ENCODE measurements at regions not wholly inside any gene's neighbourhood (a gene's known extent, or its start where the extent isn't known, plus 50 kb on each side); places are given as distances from the start of the nearest gene placed in this dataset.
"Not testable (repeated sequence)": the region's sequence is repeated elsewhere in the genome, so short reads cannot be mapped to it uniquely, and the experiment has no call there.

DNA sequence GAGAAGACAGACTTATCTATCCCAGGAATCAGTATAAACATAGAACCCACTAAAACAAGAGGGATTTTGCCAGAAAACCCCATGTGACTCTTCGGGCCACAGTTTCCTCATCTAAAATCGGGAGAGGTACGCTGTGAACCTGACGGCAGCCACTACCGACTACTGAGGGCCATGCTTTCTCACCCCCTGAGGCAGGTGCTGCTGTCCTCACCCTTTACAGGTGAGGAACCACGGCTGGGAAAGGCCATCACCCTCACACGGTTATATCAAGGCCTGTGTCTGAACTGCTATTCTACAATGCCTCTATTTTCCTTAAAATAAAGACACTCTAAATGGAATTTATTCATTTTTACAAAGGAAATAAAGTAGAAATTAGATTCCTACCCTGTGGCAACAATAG lies 73.4 kb upstream of the TNK2 start:
- DNase-seq (ENCODE audit: low read depth); H3K4me3 ChIP-seq (ENCODE audit: low read depth, low read length): not testable (repeated sequence)

DNA sequence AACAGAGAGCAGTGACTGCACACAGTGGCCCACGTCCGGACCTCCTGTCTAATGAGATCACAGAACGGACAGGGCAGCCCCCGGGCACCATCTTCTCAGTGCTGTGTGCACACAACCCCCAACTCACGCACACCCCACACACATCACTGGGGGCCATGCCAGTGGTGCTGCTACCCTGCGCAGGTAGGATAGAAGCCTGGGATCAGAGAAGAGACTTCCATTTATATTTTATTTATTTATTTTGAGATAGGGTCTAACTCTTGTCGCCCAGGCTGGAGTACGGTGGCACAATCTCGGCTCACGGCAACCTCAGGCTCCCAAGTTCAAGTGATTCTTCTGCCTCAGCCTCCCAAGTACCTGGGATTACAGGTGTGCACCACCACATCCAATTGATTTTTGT lies 71.5 kb upstream of the TNK2 start:
- DNase-seq (ENCODE audit: low read depth); H3K4me3 ChIP-seq (ENCODE audit: low read depth, low read length): not testable (repeated sequence)

DNA sequence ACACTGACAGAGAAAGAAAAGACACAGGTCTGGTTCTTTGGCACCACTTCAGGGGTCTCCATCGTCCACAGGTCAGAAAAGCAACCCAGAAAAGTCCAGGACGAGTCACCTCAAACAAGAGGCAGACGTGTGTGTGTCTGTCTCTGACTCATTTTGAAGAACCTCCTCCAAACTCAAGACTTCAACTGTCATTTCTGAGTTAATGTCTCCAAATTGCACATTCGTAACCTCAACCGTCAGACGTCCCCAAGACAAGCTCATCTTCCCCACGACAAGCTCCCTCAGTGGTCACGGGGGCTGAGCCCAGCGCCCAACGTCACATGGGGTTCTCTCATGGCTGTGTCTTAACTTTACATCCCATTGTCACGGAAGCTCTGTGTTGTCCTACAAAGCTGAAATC lies 70.2 kb upstream of the TNK2 start:
- not testable (repeated sequence) for DNase-seq (ENCODE audit: low read depth); H3K4me3 ChIP-seq (ENCODE audit: low read depth, low read length)

DNA sequence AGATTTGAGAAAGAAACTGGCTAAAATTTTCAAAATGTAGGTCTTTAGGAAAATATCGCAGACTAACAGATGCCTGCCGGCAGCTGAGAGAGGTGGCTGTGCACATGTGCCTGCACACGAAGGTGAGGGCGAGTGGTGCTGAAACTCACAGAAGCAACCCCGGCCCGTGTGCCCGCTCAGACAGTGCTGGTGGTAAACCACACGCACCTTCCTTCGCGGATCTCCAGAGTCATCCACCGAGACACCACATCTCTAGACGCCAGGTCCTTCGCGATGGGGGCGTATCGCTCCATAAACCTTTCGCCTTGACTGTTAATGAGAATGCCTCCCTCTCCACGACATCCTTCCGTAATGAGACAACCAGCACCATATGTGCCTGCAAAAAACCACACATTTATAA lies 68.5 kb upstream of the TNK2 start:
- not testable (repeated sequence) for DNase-seq (ENCODE audit: low read depth); H3K4me3 ChIP-seq (ENCODE audit: low read depth, low read length)

DNA sequence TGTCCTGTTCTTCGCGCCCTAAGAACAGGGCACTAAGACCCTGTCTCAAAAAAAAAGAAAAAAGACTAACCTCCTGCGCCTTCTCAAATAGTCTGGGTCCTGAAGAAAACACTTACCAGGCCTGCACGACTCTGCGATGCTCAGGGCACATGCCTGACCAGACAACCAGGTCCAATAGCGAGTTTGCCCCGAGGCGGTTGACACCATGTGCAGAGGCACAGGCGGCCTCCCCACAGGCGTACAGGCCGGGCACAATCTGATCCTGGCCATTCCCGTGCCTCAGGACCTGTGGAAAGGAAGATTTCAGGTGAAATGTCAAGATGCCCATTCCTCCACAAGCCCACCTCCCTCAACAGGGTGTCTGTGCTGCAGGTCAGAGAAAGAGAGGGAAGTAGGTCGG lies 65.9 kb upstream of the TNK2 start:
- H3K4me3 ChIP-seq (ENCODE audit: low read depth, low read length); DNase-seq (ENCODE audit: low read depth): not testable (repeated sequence)

DNA sequence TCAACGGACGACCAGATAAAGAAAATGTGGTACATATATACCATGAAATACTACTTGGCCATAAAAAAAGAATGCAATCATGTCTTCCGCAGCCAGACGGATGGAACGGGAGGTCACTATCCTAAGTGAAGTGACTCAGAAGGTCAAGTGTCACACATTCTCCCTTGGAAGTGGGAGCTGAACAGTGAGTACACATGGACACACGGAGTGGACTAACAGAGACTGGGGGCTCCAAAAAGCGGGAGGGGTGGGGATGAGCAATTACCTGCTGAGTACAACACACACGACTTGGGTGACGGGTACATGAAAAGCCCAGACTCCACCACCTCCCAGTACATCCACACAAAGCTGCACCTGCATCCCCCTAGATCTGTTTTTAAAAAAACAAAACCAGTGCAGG lies 62.5 kb upstream of the TNK2 start:
- not testable (repeated sequence) for DNase-seq (ENCODE audit: low read depth); H3K4me3 ChIP-seq (ENCODE audit: low read depth, low read length)

DNA sequence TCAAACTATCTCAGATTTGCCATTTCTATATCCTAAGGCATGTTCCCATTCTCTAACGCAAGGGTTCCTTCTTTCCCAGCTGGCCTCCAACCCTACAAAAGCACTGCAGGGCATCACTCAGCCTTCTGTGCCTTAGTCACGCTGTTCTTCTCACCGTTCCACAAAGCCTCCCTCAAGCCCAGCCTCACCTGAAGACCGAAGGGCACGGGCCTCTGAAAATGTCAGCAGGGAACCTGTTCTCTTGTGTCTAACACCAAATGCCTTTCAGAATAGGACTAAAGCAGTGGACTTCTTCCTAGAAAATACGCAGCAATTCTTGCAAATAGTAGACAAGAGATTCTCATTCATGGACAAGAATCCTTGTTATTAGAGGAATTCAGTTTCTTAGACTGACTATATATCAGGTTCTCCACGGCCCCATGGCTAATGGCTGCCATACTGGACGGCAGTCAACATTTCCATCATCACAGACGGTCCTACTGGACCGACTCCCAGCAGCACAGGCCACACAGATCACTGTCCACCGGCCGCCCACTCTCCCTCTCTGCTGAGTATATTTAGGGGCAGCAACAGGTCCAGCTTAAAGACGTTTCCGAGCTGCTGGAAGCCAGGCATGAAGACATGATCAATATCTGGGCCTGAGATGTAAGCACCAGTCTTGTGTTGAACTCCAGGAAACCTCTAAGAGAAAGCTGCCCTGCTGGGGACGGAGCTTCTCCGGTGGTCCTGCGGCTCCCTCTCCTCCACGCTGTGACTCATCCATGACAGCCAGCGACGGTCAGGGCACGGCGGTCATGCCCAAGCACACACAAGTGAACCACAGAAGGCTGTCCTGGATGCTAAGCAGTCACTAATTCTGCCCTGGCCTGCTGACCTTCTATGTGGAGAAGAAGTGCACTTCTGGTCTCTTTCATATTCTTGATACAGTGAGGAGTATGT lies 61.8 kb upstream of the TNK2 start:
- H3K4me3 ChIP-seq (ENCODE audit: low read depth, low read length); DNase-seq (ENCODE audit: low read depth): not testable (repeated sequence)

DNA sequence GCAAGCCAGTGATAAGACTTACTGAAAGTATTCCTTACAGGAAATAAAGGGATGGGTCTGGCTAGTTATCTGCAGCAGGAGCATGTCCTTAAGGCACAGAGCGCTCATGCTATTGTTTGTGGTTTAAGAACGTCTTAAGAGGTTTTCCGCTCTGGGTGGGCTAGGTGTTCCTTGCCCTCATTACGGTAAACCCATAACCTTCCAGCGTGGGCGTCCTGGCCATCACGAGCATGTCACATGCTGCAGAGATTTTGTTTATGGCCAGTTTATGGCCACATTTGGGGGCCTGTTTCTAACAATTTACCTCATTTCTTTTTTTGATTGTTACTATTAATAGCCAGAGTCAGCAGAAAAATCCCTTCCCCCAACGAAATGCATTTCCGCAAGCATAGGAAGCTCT lies 61.0 kb upstream of the TNK2 start:
- H3K4me3 ChIP-seq (ENCODE audit: low read depth, low read length); DNase-seq (ENCODE audit: low read depth): not testable (repeated sequence)

DNA sequence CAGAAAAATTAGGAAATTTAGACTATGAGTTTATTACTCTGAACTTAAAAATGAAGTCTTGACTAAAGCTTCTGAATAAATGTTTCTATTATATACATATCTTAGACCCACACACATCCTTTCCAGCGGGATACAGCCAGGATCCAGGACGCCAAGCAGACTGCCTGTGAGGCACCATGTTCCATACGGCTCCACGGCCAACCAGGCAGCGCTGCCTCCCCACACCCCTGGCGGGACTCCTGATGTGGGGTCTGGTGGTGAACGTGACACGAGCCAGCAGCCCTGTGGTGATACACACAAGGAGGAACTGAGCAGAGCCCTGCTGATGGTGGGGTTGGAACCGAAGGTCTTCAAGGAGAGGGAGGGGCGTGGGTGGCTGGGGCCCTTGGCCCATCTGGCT lies 59.8 kb upstream of the TNK2 start:
- DNase-seq (ENCODE audit: low read depth); H3K4me3 ChIP-seq (ENCODE audit: low read depth, low read length): not testable (repeated sequence)

DNA sequence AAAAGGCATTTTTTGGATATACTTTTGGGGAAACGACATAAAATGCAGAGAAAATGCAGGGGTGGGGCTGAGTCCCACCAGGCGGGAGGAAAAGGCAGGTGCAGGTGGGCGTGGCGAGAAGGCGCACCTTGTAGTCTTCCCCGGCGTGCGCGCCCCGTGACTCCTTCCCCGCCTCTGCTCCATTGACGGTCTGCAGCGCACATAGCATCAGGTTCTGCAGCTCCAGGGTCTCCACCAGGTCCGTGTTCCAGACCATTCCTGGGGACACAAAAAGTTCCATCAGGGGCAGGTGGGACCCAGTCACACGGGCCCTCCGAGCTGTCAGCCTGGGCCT lies 59.0 kb upstream of the TNK2 start:
- not testable (repeated sequence) for DNase-seq (ENCODE audit: low read depth); H3K4me3 ChIP-seq (ENCODE audit: low read depth, low read length)

DNA sequence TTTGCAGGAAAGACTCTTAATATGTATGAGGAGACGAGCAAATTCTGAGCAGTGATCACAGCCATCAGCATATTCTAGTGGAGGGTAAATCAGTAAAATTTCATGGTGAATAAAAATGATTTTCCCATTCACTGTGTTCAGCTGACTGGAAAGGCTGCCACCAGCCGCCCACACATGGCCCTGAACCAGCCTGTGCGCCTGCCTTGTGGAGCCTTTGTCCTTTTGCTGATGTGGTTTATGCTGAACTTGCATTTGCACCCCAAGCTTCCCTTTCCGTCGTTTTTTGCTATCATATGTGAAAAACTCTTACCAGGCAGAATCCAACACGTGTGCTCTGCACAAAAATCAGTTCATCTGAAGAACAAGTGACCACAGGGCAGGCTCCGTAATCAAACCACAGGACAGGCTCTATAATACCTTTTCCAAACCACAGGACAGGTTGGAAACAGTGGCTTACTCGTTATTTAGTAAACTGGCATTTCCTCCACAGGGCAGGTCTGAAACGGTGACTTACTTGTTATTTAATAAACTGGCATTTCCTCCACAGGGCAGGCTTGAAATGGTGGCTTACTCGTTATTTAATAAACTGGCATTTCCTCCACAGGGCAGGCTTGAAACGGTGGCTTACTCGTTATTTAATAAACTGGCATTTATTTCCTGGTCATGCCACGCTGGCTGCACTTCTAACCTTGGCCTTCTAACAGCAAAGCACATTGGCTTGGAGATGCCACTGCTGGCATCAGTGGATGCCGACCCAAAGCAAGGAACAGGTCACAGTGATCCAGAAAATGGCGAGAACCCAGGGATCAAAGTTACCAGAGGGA lies 58.4 kb upstream of the TNK2 start:
- H3K4me3 ChIP-seq (ENCODE audit: low read depth, low read length); DNase-seq (ENCODE audit: low read depth): not testable (repeated sequence)

DNA sequence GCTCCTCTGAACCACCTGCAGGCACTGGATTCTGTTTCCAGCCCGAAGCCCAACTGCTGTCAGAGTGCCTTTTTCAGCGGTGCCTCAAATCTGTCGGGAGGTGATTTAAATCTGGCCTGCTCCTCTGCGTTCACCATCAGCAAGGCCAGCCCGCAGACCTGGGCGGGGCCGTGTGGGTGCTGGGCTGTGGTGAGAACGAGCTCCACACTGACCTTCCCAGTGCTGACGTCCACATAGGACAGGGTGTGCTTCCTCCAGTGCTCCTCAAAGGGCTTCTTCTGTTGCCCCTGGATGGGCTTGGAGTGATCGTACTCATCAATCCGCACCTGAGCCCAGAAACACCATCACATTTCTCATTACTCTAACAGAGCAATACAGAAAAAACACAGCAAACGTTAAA lies 56.9 kb upstream of the TNK2 start:
- not testable (repeated sequence) for H3K4me3 ChIP-seq (ENCODE audit: low read depth, low read length); DNase-seq (ENCODE audit: low read depth)

DNA sequence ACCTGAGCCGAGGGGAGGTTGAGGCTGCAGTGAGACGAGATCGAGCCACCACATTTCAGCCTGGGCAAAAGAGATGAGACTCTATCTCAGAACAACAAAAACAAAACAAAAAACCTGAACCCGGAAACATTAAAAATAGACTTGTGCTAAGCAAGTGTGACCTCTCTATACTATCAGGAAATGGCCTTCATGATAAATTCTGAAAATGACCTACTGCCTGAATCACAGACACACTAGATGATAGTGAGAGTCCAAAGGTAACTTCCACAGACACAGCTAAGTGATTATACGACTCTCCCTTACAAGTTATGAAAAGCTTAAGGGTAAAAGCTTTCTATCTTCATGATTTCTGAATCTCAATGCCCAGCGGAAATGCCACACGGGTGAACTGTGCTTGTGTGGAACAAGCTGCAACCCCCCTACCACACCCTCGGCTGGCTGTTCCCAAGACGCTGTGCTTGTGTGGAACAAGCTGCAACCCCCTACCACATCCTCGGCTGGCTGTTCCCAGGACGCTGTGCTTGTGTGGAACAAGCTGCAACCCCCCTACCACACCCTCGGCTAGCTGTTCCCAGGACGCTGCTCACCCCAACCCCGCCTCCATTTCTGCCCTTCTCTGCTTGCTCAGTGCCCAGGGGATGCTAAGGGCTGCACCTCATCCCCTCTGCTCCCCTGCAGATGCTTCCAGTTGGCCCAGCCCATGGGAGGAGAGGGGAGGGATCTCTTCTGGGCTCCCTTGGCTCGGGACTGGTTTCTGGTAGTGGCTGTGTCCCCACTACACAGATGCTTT lies 56.2 kb upstream of the TNK2 start:
- DNase-seq (ENCODE audit: low read depth); H3K4me3 ChIP-seq (ENCODE audit: low read depth, low read length): not testable (repeated sequence)

DNA sequence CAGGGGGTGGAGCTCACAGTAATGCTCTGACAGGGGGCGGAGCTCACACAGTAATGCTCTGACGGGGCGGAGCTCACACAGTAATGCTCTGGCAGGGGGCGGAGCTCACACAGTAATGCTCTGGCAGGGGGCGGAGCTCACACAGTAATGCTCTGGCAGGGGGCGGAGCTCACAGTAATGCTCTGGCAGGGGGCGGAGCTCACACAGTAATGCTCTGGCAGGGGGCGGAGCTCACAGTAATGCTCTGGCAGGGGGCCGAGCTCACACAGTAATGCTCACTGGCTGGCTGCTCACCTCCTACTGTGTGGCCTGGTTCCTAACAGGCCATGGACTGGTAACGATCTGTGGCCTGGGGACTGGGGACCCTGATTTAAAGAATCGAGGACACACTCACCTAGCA lies 53.9 kb upstream of the TNK2 start:
- not testable (repeated sequence) for H3K4me3 ChIP-seq (ENCODE audit: low read depth, low read length); DNase-seq (ENCODE audit: low read depth)

DNA sequence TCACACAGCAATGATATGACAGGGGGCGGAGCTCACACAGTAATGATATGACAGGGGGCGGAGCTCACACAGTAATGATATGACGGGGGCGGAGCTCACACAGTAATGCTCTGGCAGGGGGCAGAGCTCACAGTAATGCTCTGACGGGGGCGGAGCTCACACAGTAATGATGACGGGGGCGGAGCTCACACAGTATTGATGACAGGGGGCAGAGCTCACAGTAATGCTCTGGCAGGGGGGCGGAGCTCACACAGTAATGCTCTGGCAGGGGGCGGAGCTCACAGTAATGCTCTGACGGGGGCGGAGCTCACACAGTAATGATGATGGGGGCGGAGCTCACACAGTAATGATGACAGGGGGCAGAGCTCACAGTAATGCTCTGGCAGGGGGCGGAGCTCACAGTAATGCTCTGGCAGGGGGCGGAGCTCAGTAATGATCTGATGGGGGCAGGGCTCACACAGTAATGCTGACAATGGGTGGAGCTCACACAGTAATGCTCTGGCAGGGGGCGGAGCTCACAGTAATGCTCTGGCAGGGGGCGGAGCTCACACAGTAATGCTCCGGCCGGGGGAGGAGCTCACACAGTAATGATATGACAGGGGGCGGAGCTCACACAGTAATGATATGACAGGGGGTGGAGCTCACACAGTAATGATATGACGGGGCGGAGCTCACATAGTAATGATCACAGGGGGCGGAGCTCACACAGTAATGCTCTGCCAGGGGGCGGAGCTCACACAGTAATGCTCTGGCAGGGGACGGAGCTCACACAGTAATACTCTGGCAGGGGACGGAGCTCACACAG lies 52.8 kb upstream of the TNK2 start:
- H3K4me3 ChIP-seq (ENCODE audit: low read depth, low read length); DNase-seq (ENCODE audit: low read depth): not testable (repeated sequence)

DNA sequence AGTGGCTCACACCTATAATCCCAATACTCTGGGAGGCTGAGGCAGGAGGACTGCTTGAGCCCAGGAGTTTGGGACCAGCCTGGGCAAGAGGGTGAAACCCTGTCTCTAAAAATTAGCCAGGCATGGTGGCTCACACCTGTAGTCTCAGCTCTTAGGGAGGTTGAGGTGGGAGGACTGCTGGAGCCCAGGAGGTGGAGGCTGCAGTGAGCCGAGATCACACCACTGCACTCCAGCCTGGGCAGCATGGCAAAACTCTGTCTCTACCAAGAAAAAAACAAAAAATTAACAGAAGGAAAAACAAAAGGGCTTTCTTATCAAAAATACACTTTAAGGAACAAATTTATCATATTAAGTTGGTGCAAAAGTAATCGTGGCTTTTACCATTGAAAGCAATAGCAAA lies 51.8 kb upstream of the TNK2 start:
- not testable (repeated sequence) for DNase-seq (ENCODE audit: low read depth); H3K4me3 ChIP-seq (ENCODE audit: low read depth, low read length)

DNA sequence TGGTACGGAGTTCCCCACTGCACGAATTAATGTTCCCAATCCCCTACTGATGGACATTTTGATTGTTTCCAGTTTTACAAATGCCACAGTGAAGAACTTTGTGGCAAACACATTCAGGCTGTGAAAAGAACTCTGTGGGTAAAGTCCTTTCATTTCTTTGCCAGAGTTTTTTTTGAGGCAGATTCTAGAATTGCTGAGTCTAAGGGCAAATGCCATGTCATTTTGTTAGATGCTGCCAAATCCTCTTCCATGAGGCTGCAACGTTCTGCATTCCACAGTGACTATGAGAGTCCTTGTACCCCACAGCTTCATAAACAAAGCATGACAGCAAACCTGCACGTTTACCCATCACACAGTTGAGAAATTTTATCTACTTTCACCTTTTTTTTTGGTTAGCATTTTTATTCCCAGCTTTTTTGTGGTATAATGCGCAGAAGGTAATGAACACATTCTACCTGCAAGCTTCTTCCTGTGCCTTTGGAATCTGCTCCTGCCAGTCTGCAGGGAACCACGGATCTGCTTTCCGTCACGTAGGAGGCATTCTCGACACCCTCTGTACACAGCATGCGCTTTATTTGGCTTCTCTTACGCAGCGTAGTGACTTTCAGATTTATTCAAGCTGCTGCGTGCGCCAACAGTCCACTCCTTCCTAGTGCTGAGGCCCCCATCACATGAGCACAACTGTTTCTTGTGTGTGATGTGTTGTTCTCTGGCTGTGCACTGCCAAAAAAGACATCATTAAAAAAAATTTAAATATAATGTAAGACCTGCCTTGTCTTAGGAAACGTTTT lies 51.2 kb upstream of the TNK2 start:
- not testable (repeated sequence) for DNase-seq (ENCODE audit: low read depth); H3K4me3 ChIP-seq (ENCODE audit: low read depth, low read length)

DNA sequence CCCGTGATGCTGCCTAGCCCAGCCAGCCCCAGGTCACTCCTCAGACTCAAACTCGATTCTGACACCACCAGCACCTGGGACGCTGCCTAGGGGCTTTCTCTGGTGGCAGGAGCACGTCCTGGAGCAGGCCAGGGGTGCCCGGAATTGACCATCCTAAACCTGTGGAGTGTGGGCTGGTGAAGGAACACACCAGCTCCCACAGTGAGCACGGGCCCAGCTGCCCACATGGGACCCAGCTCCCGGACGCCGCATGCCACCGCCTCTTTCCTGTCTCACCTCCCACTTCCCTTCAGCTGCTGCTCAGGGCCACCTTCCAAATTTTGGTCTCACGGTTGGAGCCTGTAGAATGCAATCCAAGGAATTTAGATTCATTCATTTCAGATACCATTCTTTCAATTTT lies 50.4 kb upstream of the TNK2 start:
- H3K4me3 ChIP-seq (ENCODE audit: low read depth, low read length); DNase-seq (ENCODE audit: low read depth): not testable (repeated sequence)
